ENCODE measurements at regions not wholly inside any gene's neighbourhood (a gene's known extent, or its start where the extent isn't known, plus 50 kb on each side); places are given as distances from the start of the nearest gene placed in this dataset.
A peak's percentile ranks its signal among the peaks of the same experiment; 100 is the strongest.
"Not testable (repeated sequence)": the region's sequence is repeated elsewhere in the genome, so short reads cannot be mapped to it uniquely, and the experiment has no call there.

DNA sequence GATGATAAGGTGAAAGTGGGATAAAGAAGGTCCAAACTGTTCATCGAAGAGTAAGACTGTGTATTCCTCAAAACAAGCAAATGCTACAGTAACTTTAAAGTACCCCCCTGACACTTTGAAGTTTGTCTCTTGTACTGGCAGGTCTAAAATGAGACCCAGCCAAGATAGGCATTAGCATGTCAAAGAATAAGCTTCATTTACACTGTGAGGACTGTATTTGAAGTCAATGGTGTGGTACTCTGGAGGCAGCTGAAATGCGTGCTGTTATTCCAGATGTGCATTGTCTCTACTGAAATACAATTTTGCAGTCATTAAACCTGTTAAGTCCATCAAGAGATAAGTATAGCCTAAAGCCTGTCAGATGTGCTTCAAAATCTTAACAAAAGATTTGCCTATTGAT is 288.9 kb upstream of the TECRL start:
- intact Hi-C loops (cut with DNase I): no loop called here

GRCh38 chr4:64682946-64683345 is 273.7 kb upstream of the TECRL start:
- DNase-seq (ENCODE audit: missing footprints) (no peak), ATAC-seq (no peak)
- intact Hi-C loops (cut with DNase I): no loop called here

More for the DNA sequence above, 288.9 kb upstream of the TECRL start:
- ATAC-seq (no peak), DNase-seq (ENCODE audit: missing footprints) (no peak)

GRCh38 chr4:64682481-64682880 is 273.2 kb upstream of the TECRL start:
- ATAC-seq: no peak
- intact Hi-C loops (cut with DNase I): no loop called here
- DNase-seq (ENCODE audit: missing footprints): no peak

- ATAC-seq; intact Hi-C loops (cut with DNase I); DNase-seq (ENCODE audit: missing footprints): not testable (repeated sequence)
These were observed 263.9 kb upstream of the TECRL start for GRCh38 chr4:64673121-64673520.

- DNase-seq (ENCODE audit: missing footprints) (peak; percentile 39), ATAC-seq (no peak)
- intact Hi-C loops (cut with DNase I): no loop called here
These were observed 261.4 kb upstream of the TECRL start for GRCh38 chr4:64670647-64671046.

- ATAC-seq: no peak
- intact Hi-C loops (cut with DNase I): no loop called here
- no peak for DNase-seq (ENCODE audit: missing footprints)
These were observed 234.6 kb upstream of the TECRL start for GRCh38 chr4:64643841-64644240.

- ATAC-seq: no peak
- no peak for DNase-seq (ENCODE audit: missing footprints)
- intact Hi-C loops (cut with DNase I): no loop called here
These were observed 233.7 kb upstream of the TECRL start for GRCh38 chr4:64642936-64643335.

DNA sequence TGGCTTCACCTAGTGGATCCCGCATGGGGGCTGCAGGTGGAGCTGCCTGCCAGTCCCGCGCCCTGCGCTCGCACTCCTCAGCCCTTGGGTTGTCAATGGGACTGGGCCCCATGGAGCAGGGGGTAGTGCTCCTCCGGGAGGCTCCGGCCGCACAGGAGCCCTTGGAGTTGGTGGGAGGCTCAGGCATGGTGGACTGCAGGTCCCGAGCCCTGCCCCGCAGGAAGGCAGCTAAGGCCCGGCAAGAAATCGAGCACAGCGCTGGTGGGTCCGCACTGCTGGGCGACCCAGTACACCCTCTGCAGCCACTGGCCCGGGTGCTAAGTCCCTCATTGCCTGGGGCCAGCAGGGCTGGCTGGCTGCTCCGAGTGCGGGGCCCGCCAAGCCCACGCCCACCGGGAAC is 231.2 kb upstream of the TECRL start:
- intact Hi-C loops (cut with DNase I); DNase-seq (ENCODE audit: missing footprints); ATAC-seq: not testable (repeated sequence)

- no peak for ATAC-seq
- DNase-seq (ENCODE audit: missing footprints): no peak
- intact Hi-C loops (cut with DNase I): no loop called here
These were observed 216.2 kb upstream of the TECRL start for GRCh38 chr4:64625438-64625837.

DNA sequence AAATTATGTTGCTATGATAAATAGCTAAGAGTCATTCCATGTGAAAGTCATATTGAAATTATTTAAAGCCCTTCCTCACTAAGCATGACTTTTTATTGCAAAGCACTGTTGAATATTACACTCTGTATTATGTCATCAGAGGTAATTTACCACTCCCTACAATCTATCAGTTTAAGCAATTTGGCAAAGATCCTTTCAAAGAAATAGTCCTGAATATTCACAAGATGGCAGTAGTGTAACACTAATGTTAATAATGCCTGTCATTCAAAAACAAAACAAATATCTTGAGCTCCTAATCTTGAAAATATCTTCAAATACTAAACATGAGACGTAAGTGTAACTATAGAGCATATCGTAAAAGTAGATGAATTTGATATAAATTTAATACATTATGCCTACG is 208.6 kb upstream of the TECRL start:
- ATAC-seq (no peak), DNase-seq (ENCODE audit: missing footprints) (no peak)
- intact Hi-C loops (cut with DNase I): no loop called here

GRCh38 chr4:64614276-64614675 is 205.0 kb upstream of the TECRL start:
- intact Hi-C loops (cut with DNase I): no loop called here
- ATAC-seq (no peak), DNase-seq (ENCODE audit: missing footprints) (no peak)

GRCh38 chr4:64613046-64613445 is 203.8 kb upstream of the TECRL start:
- no peak for DNase-seq (ENCODE audit: missing footprints)
- no peak for ATAC-seq
- intact Hi-C loops (cut with DNase I): no loop called here

DNA sequence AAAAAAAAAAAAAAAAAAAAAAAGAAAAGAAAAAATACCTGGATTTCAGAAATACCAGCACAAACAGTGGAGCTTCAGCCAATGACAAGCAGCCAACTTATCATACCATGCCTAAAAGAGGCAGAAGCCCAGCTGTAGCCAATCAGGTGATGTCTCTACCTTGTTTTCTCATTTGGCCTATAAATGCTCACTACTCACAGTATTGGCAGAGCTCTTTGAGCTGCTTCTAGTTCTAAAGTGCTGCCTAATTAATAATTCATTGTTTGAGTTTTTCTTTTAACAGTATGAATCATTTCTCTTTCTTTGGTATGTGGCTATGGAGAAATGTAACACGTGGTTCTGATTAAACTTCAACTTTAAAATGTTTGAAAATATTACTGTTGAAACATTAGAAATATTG is 188.8 kb upstream of the TECRL start:
- intact Hi-C loops (cut with DNase I): no loop called here
- no peak for ATAC-seq
- DNase-seq (ENCODE audit: missing footprints): no peak

- DNase-seq (ENCODE audit: missing footprints) (no peak), ATAC-seq (no peak)
- intact Hi-C loops (cut with DNase I): no loop called here
These were observed 185.5 kb upstream of the TECRL start for GRCh38 chr4:64594723-64595122.

GRCh38 chr4:64588507-64588906 is 179.3 kb upstream of the TECRL start:
- intact Hi-C loops (cut with DNase I): loop anchor here (5.0 kb wide), 1 partner anchor 431 kb away; no protein-coding TSS in a partner anchor
- DNase-seq (ENCODE audit: missing footprints) (no peak), ATAC-seq (no peak)

DNA sequence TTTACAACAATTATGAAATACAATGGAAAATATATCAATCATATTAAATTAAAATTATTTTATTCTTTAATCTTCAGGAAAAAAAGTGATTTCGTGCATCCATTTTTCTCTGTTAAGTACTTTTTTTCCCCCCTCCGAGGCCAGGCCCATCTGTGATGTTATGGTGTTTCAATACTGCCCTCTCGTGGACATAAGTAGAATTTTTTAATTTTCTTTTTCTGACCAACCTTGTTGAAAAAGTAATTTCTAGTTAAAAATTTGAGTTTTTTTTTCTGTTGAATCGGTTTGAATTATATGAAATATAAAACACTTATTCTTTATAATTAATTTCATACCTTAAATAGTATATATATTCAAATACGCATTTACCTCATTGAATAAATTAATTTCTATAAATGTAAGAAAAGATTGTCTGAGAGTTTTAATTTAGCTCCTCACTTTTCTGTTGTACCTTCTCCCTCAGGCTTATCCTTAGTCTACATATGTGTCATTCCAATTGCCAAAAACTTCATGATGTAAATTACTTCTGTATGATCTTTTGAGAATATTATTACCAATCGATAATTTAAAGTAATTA is 175.8 kb upstream of the TECRL start:
- DNase-seq (ENCODE audit: missing footprints) (no peak), ATAC-seq (no peak)
- intact Hi-C loops (cut with DNase I): loop anchor here (5.0 kb wide), 1 partner anchor 428 kb away; no protein-coding TSS in a partner anchor

GRCh38 chr4:64584125-64584524 is 174.9 kb upstream of the TECRL start:
- intact Hi-C loops (cut with DNase I): no loop called here
- DNase-seq (ENCODE audit: missing footprints) (no peak), ATAC-seq (no peak)

DNA sequence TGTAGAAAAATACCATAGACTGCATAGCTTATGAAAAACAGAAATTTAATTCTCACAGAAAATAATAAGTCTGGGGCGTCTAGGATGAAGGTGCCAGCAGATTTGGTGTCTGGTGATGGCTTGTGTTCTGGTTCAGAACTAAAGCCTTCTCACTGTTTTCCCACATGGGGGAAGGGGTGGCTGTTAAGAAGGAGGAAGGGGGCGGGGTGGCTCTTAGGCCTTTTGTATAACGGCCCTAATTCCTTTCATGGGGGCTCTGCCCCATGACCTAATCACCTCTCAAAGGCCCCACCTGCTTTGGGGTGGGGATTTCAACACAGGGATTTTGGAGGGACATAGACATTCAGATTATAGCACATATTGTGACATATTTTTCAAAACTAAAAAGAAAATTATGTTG is 173.2 kb upstream of the TECRL start:
- no peak for DNase-seq (ENCODE audit: missing footprints)
- intact Hi-C loops (cut with DNase I): no loop called here
- ATAC-seq: no peak

GRCh38 chr4:64581422-64581821 is 172.2 kb upstream of the TECRL start:
- intact Hi-C loops (cut with DNase I): no loop called here
- ATAC-seq: no peak

DNA sequence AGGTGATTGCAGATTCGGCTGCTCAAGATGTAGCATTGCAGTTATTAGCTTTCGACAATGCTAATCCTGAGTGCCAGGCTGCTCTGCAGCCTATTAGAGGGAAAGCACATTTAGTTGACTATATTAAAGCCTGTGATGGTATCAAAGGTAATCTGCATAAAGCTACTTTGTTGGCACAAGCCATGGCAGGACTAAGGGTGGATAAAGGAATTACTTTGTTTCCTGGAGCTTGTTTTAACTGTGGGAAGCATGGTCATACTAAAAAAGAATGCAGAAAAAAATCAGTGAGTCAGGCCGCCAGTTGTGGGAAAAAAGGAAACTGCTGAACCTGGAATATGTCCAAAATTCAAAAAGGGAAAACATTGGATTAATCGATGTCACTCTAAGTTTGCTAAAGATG is 154.9 kb upstream of the TECRL start:
- intact Hi-C loops (cut with DNase I): no loop called here
- ATAC-seq: no peak

More at GRCh38 chr4:64581422-64581821, 172.2 kb upstream of the TECRL start:
- no peak for DNase-seq (ENCODE audit: missing footprints)

DNA sequence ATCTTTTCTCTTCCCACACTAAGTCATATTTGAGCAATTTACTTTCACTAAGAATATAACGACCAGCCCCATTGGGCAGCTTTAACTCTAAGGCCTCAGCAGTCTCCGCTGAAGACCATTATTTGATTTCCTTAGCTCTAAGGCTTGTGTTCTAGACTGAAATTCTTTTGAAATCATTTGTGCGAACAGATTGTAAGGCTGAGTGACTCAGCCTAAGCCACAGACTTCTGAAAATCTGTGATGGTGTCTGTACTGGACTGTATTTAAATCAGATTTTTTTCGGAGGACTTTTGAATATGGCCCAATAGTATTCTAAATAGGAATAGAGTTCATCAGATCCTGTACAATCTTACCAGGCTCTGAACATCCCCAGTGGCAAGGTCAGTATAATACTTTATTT is 150.3 kb upstream of the TECRL start:
- intact Hi-C loops (cut with DNase I): no loop called here
- DNase-seq (ENCODE audit: missing footprints) (no peak), ATAC-seq (no peak)

More for the DNA sequence above, 154.9 kb upstream of the TECRL start:
- no peak for DNase-seq (ENCODE audit: missing footprints)
